ENCODE measurements at regions not wholly inside any gene's neighbourhood (a gene's known extent, or its start where the extent isn't known, plus 50 kb on each side); places are given as distances from the start of the nearest gene placed in this dataset.

DNA sequence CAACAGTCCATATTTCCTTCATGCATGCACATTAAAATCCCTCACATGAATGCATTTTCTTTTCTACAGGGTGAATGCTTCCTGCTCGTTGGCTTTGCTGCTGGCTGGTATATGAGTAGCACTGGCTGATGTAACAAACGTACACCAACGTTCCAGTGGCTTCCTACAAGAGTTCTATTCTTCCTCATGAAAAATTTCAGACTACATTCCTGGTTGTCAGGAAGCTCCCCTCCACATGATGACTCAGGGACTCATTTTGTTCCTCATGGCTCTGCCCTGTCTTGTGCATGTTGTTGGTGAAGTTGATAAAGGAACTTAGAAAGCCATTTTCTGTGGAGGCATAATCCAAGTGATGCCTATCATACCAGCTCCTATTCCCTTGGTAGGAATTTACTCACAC, 470.7 kb upstream of the KLF6 start:
- no peak for TF ChIP-seq POLR2A (IDR thresholded peaks at IDR 0.05)
- TF ChIP-seq, protein P1, sequence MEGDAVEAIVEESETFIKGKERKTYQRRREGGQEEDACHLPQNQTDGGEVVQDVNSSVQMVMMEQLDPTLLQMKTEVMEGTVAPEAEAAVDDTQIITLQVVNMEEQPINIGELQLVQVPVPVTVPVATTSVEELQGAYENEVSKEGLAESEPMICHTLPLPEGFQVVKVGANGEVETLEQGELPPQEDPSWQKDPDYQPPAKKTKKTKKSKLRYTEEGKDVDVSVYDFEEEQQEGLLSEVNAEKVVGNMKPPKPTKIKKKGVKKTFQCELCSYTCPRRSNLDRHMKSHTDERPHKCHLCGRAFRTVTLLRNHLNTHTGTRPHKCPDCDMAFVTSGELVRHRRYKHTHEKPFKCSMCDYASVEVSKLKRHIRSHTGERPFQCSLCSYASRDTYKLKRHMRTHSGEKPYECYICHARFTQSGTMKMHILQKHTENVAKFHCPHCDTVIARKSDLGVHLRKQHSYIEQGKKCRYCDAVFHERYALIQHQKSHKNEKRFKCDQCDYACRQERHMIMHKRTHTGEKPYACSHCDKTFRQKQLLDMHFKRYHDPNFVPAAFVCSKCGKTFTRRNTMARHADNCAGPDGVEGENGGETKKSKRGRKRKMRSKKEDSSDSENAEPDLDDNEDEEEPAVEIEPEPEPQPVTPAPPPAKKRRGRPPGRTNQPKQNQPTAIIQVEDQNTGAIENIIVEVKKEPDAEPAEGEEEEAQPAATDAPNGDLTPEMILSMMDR (IDR thresholded peaks at IDR 0.05) = no peak

Data from thyroid gland (tissue), 4 donors.